H9 (cell line): ENCODE measurements at regions not wholly inside any gene's neighbourhood (a gene's known extent, or its start where the extent isn't known, plus 50 kb on each side); places are given as distances from the start of the nearest gene placed in this dataset.

ENCODE experiments used
- DNase-seq: peaks from one replicate; pipeline ENCODE4 v3.0.0-alpha.2; 2017
- H2AFZ ChIP-seq: one replicate; pipeline ENCODE4 v1.6.1; 2013; ENCODE audit warnings: mild to moderate bottlenecking, low read length, control low read depth, moderate library complexity
- H2AK5ac ChIP-seq: 2 replicates; pipeline ENCODE4 v1.6.1; 2013; ENCODE audit warnings: low read length, control low read depth, mixed read lengths; ENCODE audit not compliant: insufficient read length
- H2BK120ac ChIP-seq: one replicate; pipeline ENCODE4 v1.6.1; 2013; ENCODE audit warnings: low read depth, mild to moderate bottlenecking, low read length, control low read depth, inconsistent platforms; ENCODE audit not compliant: poor library complexity, severe bottlenecking
- H2BK12ac ChIP-seq: 2 replicates; pipeline ENCODE4 v1.6.1; 2013; ENCODE audit warnings: low read length, control low read depth, mixed read lengths, low read depth; ENCODE audit not compliant: insufficient read length
- H2BK15ac ChIP-seq: 2 replicates; pipeline ENCODE4 v1.6.1; 2013; ENCODE audit warnings: low read depth, low read length, control low read depth
- H2BK20ac ChIP-seq: one replicate; pipeline ENCODE4 v1.6.1; 2013; ENCODE audit warnings: low read depth, mild to moderate bottlenecking, low read length, control low read depth, inconsistent platforms; ENCODE audit not compliant: poor library complexity, severe bottlenecking
- H2BK5ac ChIP-seq: 2 replicates; pipeline ENCODE4 v1.6.1; 2013; ENCODE audit warnings: low read length, control low read depth, mixed read lengths; ENCODE audit not compliant: insufficient read length
- H3K14ac ChIP-seq: 2 replicates; pipeline ENCODE4 v1.6.1; 2013; ENCODE audit warnings: low read length, control low read depth; ENCODE audit not compliant: insufficient read depth
- H3K18ac ChIP-seq: 2 replicates; pipeline ENCODE4 v1.6.1; 2013; ENCODE audit warnings: low read depth, mild to moderate bottlenecking, mixed read lengths, low read length, control low read depth; ENCODE audit not compliant: insufficient read length
- H3K23ac ChIP-seq: 2 replicates; pipeline ENCODE4 v1.6.1; 2013; ENCODE audit warnings: low read length, control low read depth, mixed read lengths, low read depth; ENCODE audit not compliant: insufficient read length
- H3K23me2 ChIP-seq: 2 replicates; pipeline ENCODE4 v1.6.1; 2013; ENCODE audit warnings: low read depth, mild to moderate bottlenecking, mixed read lengths, low read length, control low read depth; ENCODE audit not compliant: insufficient read length, poor library complexity, severe bottlenecking
- H3K27ac ChIP-seq: 2 replicates; pipeline ENCODE4 v1.5.1; 2013; ENCODE audit warnings: low read length, control low read depth, mixed read lengths, low read depth; ENCODE audit not compliant: insufficient read length
- H3K27me3 ChIP-seq: 2 replicates; pipeline ENCODE4 v1.6.1; 2013; ENCODE audit warnings: low read length, control low read depth, inconsistent platforms; ENCODE audit not compliant: insufficient read depth
- H3K4ac ChIP-seq: 2 replicates; pipeline ENCODE4 v1.6.1; 2013; ENCODE audit warnings: low read depth, mild to moderate bottlenecking, control low read depth, inconsistent platforms, low read length, moderate library complexity
- H3K4me1 ChIP-seq: 2 replicates; pipeline ENCODE4 v1.6.1; 2013; ENCODE audit warnings: low read length, control low read depth, inconsistent platforms; ENCODE audit not compliant: insufficient read depth
- H3K4me2 ChIP-seq: 2 replicates; pipeline ENCODE4 v1.6.1; 2013; ENCODE audit warnings: low read length, control low read depth, mixed read lengths; ENCODE audit not compliant: insufficient read length, insufficient read depth
- H3K56ac ChIP-seq: 2 replicates; pipeline ENCODE4 v1.6.1; 2013; ENCODE audit warnings: low read depth, mild to moderate bottlenecking, mixed read lengths, low read length, control low read depth; ENCODE audit not compliant: insufficient read length
- H3K79me1 ChIP-seq: 2 replicates; pipeline ENCODE4 v1.6.1; 2013; ENCODE audit warnings: low read depth, mild to moderate bottlenecking, moderate library complexity, low read length, control low read depth, inconsistent platforms; ENCODE audit not compliant: insufficient read depth, poor library complexity, severe bottlenecking
- H3K79me2 ChIP-seq: 2 replicates; pipeline ENCODE4 v1.6.1; 2013; ENCODE audit warnings: low read length, control low read depth, inconsistent platforms; ENCODE audit not compliant: insufficient read depth
- H3K9ac ChIP-seq: 2 replicates; pipeline ENCODE4 v1.6.1; 2013; ENCODE audit warnings: low read length, control low read depth, mixed read lengths; ENCODE audit not compliant: insufficient read length; ENCODE audit errors: extremely low read depth
- H3K9me3 ChIP-seq: one replicate; pipeline ENCODE4 v1.6.1; 2013; ENCODE audit warnings: low read depth, low read length, inconsistent platforms; ENCODE audit not compliant: control insufficient read depth
- H3T11ph ChIP-seq: one replicate; pipeline ENCODE4 v1.6.1; 2013; ENCODE audit warnings: mild to moderate bottlenecking, low read length, control low read depth, inconsistent platforms
- H4K20me1 ChIP-seq: one replicate; pipeline ENCODE4 v1.6.1; 2013; ENCODE audit not compliant: control insufficient read depth, insufficient read length, insufficient read depth
- H4K5ac ChIP-seq: 2 replicates; pipeline ENCODE4 v1.6.1; 2013; ENCODE audit warnings: low read depth, mild to moderate bottlenecking, mixed read lengths, low read length, control low read depth; ENCODE audit not compliant: insufficient read length
- H4K8ac ChIP-seq: replicated peaks from 2 replicates; pipeline ENCODE4 v1.6.1; 2013; ENCODE audit warnings: low read length, control low read depth, mixed read lengths, low read depth; ENCODE audit not compliant: insufficient read length
- H4K91ac ChIP-seq: 2 replicates; pipeline ENCODE4 v1.6.1; 2013; ENCODE audit warnings: low read depth, mild to moderate bottlenecking, moderate library complexity, mixed read lengths, low read length, control low read depth; ENCODE audit not compliant: insufficient read length
- H3K27ac Mint-ChIP-seq, 3 experiments: 2 replicates in 2 of 3; 3 replicates in 1 of 3; pipeline ENCODE4 v1.8.0; 2020 to 2021; ENCODE audit warnings: mixed read lengths in 3 of 3, mild to moderate bottlenecking in 1 of 3, moderate library complexity in 1 of 3
- H3K27me3 Mint-ChIP-seq: 2 replicates; pipeline ENCODE4 v1.8.0; 2021; ENCODE audit warnings: low read depth, mild to moderate bottlenecking, moderate library complexity, mixed read lengths
- H3K36me3 Mint-ChIP-seq, 3 experiments: 2 replicates in 2 of 3; 3 replicates in 1 of 3; pipeline ENCODE4 v1.8.0; 2020 to 2021; ENCODE audit warnings: low read depth in 3 of 3, mixed read lengths in 3 of 3; ENCODE audit not compliant: insufficient read depth in 1 of 3
- H3K4me1 Mint-ChIP-seq, 2 experiments: 2 replicates each; pipeline ENCODE4 v1.8.0; 2020; ENCODE audit warnings: mixed read lengths in 2 of 2
- H3K4me3 Mint-ChIP-seq, 2 experiments: 2 replicates in 1 of 2; 3 replicates in 1 of 2; pipeline ENCODE4 v1.8.0; 2020 to 2021; ENCODE audit warnings: mild to moderate bottlenecking in 2 of 2, mixed read lengths in 2 of 2, moderate library complexity in 1 of 2
- H3K9me3 Mint-ChIP-seq, 2 experiments: 2 replicates in 1 of 2; 3 replicates in 1 of 2; pipeline ENCODE4 v1.8.0; 2020; ENCODE audit warnings: mild to moderate bottlenecking in 2 of 2, mixed read lengths in 2 of 2, moderate library complexity in 1 of 2
- WGBS: extraction: QIAGEN DNeasy Blood & Tissue Kit; methylation state at CpG from one replicate; pipeline ENCODE4 v1.1.7; 2013; ENCODE audit warnings: missing lambda C conversion rate, low lambda C conversion rate, mixed read lengths; ENCODE audit not compliant: insufficient read length; ENCODE audit errors: extremely low coverage; 5-methylcytosine and 5-hydroxymethylcytosine counted together
- TF ChIP-seq, protein P1 (sequence below): fragments of 200-600 bp; sonication (generic); conservative IDR thresholded peaks from 3 replicates; pipeline ENCODE4 v1.8.0; 2021; ENCODE audit warnings: antibody characterized with exemption, mild to moderate bottlenecking

DNA sequence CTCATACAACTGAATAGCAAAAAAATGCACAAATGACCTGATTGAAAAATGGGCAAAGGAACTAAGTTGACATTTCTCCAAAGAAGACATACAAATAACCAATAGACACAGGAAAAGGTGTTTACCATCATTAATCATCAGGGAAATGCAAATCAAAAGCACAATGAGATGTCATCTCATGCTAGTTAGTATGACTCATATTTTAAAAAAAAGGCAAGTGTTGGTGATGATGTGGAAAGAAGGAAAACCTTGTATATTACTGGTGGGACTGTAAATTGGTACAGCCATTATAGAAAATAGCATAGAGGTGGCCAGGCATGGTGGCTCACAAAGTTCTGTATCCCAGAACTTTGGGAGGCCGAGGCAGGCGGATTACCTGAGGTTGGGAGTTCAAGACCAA, 232.5 kb upstream of the ZFHX3 start:
- Histone ChIP-seq H3T11ph (no peak overlapping the region), H3K9ac (no peak overlapping the region), H3K9me3 (no peaks in the 10 kb centered on the region), H2BK120ac (no peak overlapping the region), H3K23me2 (no peaks in the 10 kb centered on the region), H3K14ac (no peak overlapping the region), H2BK15ac (no peak overlapping the region), H4K5ac (no peak overlapping the region), H3K79me1 (no peaks in the 10 kb centered on the region), H2AK5ac (no peak overlapping the region), H3K56ac (no peak overlapping the region), H3K18ac (no peak overlapping the region), H2AFZ (no peak overlapping the region), H3K79me2 (no peaks in the 10 kb centered on the region), H2BK12ac (no peak overlapping the region), H3K4me1 (no peaks in the 10 kb centered on the region), H4K91ac (no peak overlapping the region), H4K20me1 (no peaks in the 10 kb centered on the region), H3K27me3 (no peaks in the 10 kb centered on the region), H3K4me2 (no peak overlapping the region), H4K8ac (no peak overlapping the region), H3K4ac (no peak overlapping the region), H2BK20ac (no peak overlapping the region), H2BK5ac (no peak overlapping the region), H3K27ac (no peak overlapping the region), H3K23ac (no peak overlapping the region)
- Mint-ChIP-seq H3K27ac (no peak overlapping the region), H3K4me1 (no peaks in the 10 kb centered on the region; a peak in 1 of 4 replicates), H3K4me3 (no peak overlapping the region), H3K36me3 (no peaks in the 10 kb centered on the region), H3K9me3 (peaks cover 0 to 3% of the 10 kb centered on the region in 2 experiments; a peak in 2 of 5 replicates), H3K27me3 (no peaks in the 10 kb centered on the region; the same call in none of the 2 replicates)
- TF ChIP-seq, protein P1, sequence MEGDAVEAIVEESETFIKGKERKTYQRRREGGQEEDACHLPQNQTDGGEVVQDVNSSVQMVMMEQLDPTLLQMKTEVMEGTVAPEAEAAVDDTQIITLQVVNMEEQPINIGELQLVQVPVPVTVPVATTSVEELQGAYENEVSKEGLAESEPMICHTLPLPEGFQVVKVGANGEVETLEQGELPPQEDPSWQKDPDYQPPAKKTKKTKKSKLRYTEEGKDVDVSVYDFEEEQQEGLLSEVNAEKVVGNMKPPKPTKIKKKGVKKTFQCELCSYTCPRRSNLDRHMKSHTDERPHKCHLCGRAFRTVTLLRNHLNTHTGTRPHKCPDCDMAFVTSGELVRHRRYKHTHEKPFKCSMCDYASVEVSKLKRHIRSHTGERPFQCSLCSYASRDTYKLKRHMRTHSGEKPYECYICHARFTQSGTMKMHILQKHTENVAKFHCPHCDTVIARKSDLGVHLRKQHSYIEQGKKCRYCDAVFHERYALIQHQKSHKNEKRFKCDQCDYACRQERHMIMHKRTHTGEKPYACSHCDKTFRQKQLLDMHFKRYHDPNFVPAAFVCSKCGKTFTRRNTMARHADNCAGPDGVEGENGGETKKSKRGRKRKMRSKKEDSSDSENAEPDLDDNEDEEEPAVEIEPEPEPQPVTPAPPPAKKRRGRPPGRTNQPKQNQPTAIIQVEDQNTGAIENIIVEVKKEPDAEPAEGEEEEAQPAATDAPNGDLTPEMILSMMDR: no peak
- DNase-seq: no peak
- WGBS: no CpG with 5 or more reads among the region's 2 CpGs
